Vagina (tissue), 2 donors: ENCODE measurements at regions not wholly inside any gene's neighbourhood (a gene's known extent, or its start where the extent isn't known, plus 50 kb on each side); places are given as distances from the start of the nearest gene placed in this dataset.
A peak's percentile ranks its signal among the peaks of the same experiment; 100 is the strongest.

Experiments
- DNase-seq, 2 donors: peaks; one replicate each; pipeline ENCODE4 v3.0.0-alpha.2; 2017; ENCODE audit errors: extremely low spot score in 2 of 2
- H3K27ac ChIP-seq: fragments of 200-600 bp; sonication (generic); one replicate; pipeline ENCODE4 v1.5.1; 2019
- H3K27me3 ChIP-seq: fragments of 200-600 bp; sonication (generic); one replicate; pipeline ENCODE4 v1.5.1; 2019
- H3K36me3 ChIP-seq, 2 donors: fragments of 200-600 bp; sonication (generic); one replicate each; pipeline ENCODE4 v1.5.1; 2017 to 2019
- H3K4me1 ChIP-seq: fragments of 200-600 bp; sonication (generic); one replicate; pipeline ENCODE4 v1.5.1; 2019
- H3K4me3 ChIP-seq, 2 donors: fragments of 200-600 bp; sonication (generic); 1 replicate in 1 of 2; 2 replicates in 1 of 2; pipeline ENCODE4 v1.5.1; 2016 to 2019
- H3K9me3 ChIP-seq: fragments of 200-600 bp; sonication (generic); one replicate; pipeline ENCODE4 v1.5.1; 2019
- POLR2A ChIP-seq, 2 donors: fragments of 450-650 bp; IDR thresholded peaks; one replicate each; pipeline ENCODE4 v1.6.1; 2017; ENCODE audit warnings: antibody characterized with exemption in 2 of 2, mild to moderate bottlenecking in 2 of 2, moderate library complexity in 2 of 2
- POLR2AphosphoS5 ChIP-seq, 2 donors: sonication (generic); formaldehyde crosslinking; IDR thresholded peaks; one replicate each; pipeline ENCODE4 v1.9.0; 2017; ENCODE audit warnings: antibody characterized with exemption in 2 of 2, mild to moderate bottlenecking in 2 of 2, low read depth in 1 of 2; ENCODE audit not compliant: insufficient read depth in 1 of 2
- intact Hi-C: fragments of 100-400 bp; cut with DNase I; formaldehyde crosslinking; loops from one replicate; pipeline ENCODE4 v1.15.1; 2023
- TF ChIP-seq, protein P1 (sequence below), 3 experiments: fragments of 450-650 bp in 2 of 3; fragments of 200-600 bp in 1 of 3; sonication (generic) in 1 of 3; IDR thresholded peaks; one replicate each; pipeline ENCODE4 v1.5.1; 2017 to 2019; ENCODE audit warnings: antibody characterized with exemption in 3 of 3, mild to moderate bottlenecking in 2 of 3, moderate library complexity in 2 of 3

DNA sequence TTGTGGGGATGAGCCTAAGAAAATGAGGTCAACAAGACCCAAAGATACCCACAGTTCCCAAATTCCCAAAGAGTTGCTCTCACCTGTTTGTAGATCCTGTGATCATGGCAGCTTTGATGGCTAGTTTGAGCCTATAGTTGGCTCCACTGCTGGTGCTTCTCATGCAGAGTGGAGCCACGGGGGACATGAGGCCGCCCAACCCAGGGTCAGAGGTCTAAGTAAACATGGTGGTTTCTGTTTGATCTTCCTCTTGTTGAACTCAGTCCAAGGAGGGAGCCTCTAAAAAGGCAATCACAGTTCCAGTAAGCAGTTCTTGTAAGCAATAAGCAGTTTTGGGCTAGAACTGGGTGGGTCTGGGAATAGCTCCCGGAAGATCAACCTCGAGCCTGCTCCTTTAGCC, 125.6 kb upstream of the DHRS4 start:
- Histone ChIP-seq H3K4me3 (no peak overlapping the region), H3K36me3 (no peaks in the 10 kb centered on the region), H3K27me3 (no peaks in the 10 kb centered on the region), H3K9me3 (no peaks in the 10 kb centered on the region), H3K4me1 (no peaks in the 10 kb centered on the region), H3K27ac (no peak overlapping the region)
- intact Hi-C loops, result no loop called here
- TF ChIP-seq, protein P1, sequence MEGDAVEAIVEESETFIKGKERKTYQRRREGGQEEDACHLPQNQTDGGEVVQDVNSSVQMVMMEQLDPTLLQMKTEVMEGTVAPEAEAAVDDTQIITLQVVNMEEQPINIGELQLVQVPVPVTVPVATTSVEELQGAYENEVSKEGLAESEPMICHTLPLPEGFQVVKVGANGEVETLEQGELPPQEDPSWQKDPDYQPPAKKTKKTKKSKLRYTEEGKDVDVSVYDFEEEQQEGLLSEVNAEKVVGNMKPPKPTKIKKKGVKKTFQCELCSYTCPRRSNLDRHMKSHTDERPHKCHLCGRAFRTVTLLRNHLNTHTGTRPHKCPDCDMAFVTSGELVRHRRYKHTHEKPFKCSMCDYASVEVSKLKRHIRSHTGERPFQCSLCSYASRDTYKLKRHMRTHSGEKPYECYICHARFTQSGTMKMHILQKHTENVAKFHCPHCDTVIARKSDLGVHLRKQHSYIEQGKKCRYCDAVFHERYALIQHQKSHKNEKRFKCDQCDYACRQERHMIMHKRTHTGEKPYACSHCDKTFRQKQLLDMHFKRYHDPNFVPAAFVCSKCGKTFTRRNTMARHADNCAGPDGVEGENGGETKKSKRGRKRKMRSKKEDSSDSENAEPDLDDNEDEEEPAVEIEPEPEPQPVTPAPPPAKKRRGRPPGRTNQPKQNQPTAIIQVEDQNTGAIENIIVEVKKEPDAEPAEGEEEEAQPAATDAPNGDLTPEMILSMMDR (IDR thresholded peaks at IDR 0.05), result no peak
- TF ChIP-seq POLR2AphosphoS5 (IDR thresholded peaks at IDR 0.05; ENCODE audit: insufficient read depth in 1 of 2, low read depth in 1 of 2) (no peak), POLR2A (IDR thresholded peaks at IDR 0.05) (no peak)
- no peak for DNase-seq

DNA sequence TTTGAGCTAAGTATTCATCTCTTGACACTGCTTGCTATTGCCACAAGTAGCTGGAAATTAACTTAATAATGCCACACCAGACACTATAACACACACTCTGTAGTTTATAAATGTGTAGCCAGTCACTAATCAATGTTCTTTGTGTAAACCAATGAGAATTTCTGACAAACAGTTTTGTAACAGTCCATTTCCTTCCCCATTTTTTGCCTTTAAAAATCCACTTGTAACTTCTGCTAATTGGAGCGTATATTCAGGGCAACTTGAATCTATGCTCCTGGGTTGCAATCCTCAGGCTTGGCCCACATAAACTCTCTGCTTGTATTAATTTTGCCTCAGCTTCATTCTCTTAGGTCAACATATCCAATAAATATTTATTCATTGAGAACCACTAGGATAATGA, 125.0 kb upstream of the DHRS4 start:
- intact Hi-C loops, result no loop called here
- Histone ChIP-seq H3K36me3 (no peaks in the 10 kb centered on the region), H3K27ac (no peak overlapping the region)

DNA sequence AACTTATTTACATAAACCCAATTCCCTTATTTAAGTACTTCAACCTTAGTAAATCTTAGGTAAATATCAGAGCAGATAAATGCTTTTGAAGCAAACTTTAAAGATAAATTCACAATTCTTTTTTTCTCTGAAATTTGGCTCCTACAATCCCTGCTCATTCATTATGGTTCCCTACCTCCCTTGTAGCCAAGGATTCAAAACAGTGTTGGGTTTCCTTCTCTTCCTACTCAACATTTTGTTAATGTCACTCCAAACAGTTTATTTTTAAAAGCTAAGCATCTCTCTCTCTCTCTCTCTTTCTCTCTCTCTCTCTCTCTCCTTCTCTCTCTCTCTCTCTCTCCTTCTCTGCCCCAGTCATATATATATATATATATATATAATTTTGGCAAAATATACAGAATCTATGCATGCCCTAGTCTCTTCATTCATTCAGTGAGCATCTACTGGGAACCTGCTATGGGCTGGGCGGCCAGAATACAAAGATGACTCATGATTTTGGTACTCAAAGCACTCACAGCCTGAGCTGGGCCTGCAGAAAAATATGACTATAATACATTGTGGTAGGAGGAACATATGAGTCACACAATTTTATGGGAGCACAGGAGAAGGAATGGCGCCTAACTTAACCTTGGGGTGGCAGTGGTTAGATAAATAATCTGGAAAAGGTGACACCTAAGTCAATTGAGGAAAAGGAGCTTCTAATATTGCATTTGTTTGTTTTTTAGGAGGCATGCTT, 123.7 kb upstream of the DHRS4 start:
- no peak for DNase-seq
- peak in 1 of 2 donors; percentile 23 for TF ChIP-seq POLR2AphosphoS5 (IDR thresholded peaks at IDR 0.05; ENCODE audit: insufficient read depth in 1 of 2, low read depth in 1 of 2)
- TF ChIP-seq POLR2A (IDR thresholded peaks at IDR 0.05), result no peak
- TF ChIP-seq, protein P1 (IDR thresholded peaks at IDR 0.05), result no peak
- Histone ChIP-seq H3K27me3 (no peaks in the 10 kb centered on the region), H3K4me3 (no peak overlapping the region), H3K36me3 (no peaks in the 10 kb centered on the region), H3K27ac (no peak overlapping the region), H3K9me3 (no peaks in the 10 kb centered on the region), H3K4me1 (no peaks in the 10 kb centered on the region)
- intact Hi-C loops, result no loop called here

More for the DNA sequence above, 125.0 kb upstream of the DHRS4 start:
- no peak for DNase-seq
- H3K4me3 ChIP-seq, result no peak overlapping the region
- no peaks in the 10 kb centered on the region for H3K4me1 ChIP-seq
- TF ChIP-seq, protein P1 (IDR thresholded peaks at IDR 0.05), result no peak
- TF ChIP-seq POLR2AphosphoS5 (IDR thresholded peaks at IDR 0.05; ENCODE audit: insufficient read depth in 1 of 2, low read depth in 1 of 2), result no peak
- no peak for TF ChIP-seq POLR2A (IDR thresholded peaks at IDR 0.05)
- H3K9me3 ChIP-seq, result no peaks in the 10 kb centered on the region
- H3K27me3 ChIP-seq, result no peaks in the 10 kb centered on the region

DNA sequence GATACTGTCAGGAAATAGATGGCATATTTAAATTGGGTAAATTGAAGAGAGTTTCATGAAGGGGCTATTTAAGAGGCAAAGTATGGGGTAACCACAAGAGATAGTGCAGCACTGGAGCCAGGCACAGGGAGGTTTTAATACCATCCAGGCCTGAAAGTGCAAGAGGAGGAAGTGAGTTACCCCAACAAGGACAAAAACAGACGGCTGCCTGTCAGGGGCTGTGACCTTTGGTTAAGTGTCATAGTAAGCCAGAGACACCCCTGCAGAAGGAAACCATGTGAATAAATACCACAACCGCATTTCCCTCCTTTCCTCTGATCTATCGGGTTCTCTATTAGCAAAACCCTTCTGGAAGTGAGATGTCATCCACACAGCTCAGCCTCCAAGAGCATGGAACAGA, 122.0 kb upstream of the DHRS4 start:
- Histone ChIP-seq H3K4me3 (no peak overlapping the region), H3K36me3 (no peaks in the 10 kb centered on the region), H3K27ac (no peak overlapping the region), H3K4me1 (no peaks in the 10 kb centered on the region), H3K9me3 (no peaks in the 10 kb centered on the region), H3K27me3 (no peaks in the 10 kb centered on the region)
- intact Hi-C loops, result no loop called here
- TF ChIP-seq, protein P1 (IDR thresholded peaks at IDR 0.05), result no peak
- TF ChIP-seq POLR2AphosphoS5 (IDR thresholded peaks at IDR 0.05; ENCODE audit: insufficient read depth in 1 of 2, low read depth in 1 of 2) (no peak), POLR2A (IDR thresholded peaks at IDR 0.05) (no peak)
- DNase-seq, result no peak

DNA sequence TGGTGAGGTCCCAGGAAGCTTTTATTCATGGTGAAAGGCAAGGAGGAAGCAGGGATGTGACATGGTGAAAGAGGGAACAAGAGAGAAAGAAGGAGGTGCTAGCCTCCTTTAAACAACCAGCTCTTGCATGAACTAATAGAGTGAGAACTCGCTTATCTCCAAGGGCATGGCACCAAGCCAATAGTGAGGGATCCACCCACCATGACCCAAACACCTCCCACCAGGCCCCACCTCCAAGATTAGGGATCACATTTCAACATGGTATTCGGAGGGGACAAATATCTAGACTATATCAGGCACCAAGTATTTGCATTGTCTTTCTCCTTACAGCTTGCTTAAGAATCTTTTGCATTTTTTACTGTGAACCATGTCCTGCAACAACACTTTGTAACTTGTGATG, 91.9 kb upstream of the DHRS4 start:
- H3K36me3 ChIP-seq, result no peaks in the 10 kb centered on the region
- TF ChIP-seq POLR2AphosphoS5 (IDR thresholded peaks at IDR 0.05; ENCODE audit: insufficient read depth in 1 of 2, low read depth in 1 of 2) (no peak), POLR2A (IDR thresholded peaks at IDR 0.05) (no peak)
- TF ChIP-seq, protein P1 (IDR thresholded peaks at IDR 0.05), result no peak
- H3K27ac ChIP-seq, result no peak overlapping the region
- H3K4me3 ChIP-seq, result no peak overlapping the region
- DNase-seq, result no peak
- no peaks in the 10 kb centered on the region for H3K27me3 ChIP-seq
- H3K4me1 ChIP-seq, result no peaks in the 10 kb centered on the region
- H3K9me3 ChIP-seq, result no peaks in the 10 kb centered on the region
- intact Hi-C loops, result no loop called here
